ENCODE measurements at regions not wholly inside any gene's neighbourhood (a gene's known extent, or its start where the extent isn't known, plus 50 kb on each side); places are given as distances from the start of the nearest gene placed in this dataset.

- H3K4me3 ChIP-seq (ENCODE audit: low read depth, low read length): no peak overlapping the region
- no peak for TF ChIP-seq CTCF (IDR thresholded peaks at IDR 0.05; ENCODE audit: borderline replicate concordance, insufficient read depth, low read depth, low read length)
Observed at GRCh38 chr2:220057916-220058315, 430.5 kb downstream of the SLC4A3 start.

- H3K4me3 ChIP-seq (ENCODE audit: low read depth, low read length): no peak overlapping the region
- no peak for TF ChIP-seq CTCF (IDR thresholded peaks at IDR 0.05; ENCODE audit: borderline replicate concordance, insufficient read depth, low read depth, low read length)
Observed at GRCh38 chr2:220064111-220065030, 436.9 kb downstream of the SLC4A3 start.

GRCh38 chr2:220065581-220065980, 438.2 kb downstream of the SLC4A3 start:
- H3K4me3 ChIP-seq (ENCODE audit: low read depth, low read length): no peak overlapping the region
- no peak for TF ChIP-seq CTCF (IDR thresholded peaks at IDR 0.05; ENCODE audit: borderline replicate concordance, insufficient read depth, low read depth, low read length)

DNA sequence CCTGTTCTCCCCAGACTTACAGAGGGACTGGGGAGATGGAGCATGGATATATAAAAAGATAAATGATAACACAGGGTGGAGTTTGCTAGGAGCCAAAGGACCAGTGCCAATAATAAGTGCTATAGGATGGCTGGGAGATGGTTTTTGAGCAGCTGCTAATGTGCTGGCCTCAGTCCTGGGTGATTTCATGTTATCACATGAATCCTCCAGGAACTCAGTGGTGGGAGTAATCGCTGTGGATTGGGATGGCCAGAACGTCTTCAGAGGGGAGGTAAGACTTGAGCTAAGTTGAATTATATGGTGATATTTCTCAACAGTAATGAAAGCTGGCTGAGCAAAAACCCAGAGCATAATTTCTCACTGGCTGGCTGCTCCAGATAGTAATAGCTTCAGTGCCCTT, 441.4 kb downstream of the SLC4A3 start:
- TF ChIP-seq CTCF (IDR thresholded peaks at IDR 0.05; ENCODE audit: borderline replicate concordance, insufficient read depth, low read depth, low read length): no peak
- no peak overlapping the region for H3K4me3 ChIP-seq (ENCODE audit: low read depth, low read length)

GRCh38 chr2:220070349-220070748, 442.9 kb downstream of the SLC4A3 start:
- H3K4me3 ChIP-seq (ENCODE audit: low read depth, low read length): no peak overlapping the region
- TF ChIP-seq CTCF (IDR thresholded peaks at IDR 0.05; ENCODE audit: borderline replicate concordance, insufficient read depth, low read depth, low read length): no peak

DNA sequence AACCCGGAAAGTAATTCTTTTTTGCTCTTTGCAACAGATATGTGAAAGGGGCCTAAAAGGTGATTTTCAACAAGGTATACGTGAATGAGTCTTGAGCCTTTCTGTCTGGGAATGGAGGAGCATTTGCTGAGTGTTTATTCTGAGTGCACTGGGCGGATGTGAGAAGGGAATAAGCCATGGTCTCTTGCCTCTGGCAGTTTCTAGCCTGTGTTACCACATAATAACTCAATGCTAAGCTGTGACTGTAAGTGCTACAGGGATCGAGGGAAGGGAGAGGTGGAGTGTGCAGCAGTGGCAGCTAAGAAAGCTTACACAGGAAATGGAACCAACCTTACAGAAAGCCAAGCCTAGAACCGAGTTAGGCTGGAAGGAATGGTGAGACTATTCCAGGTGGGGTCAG, 444.3 kb downstream of the SLC4A3 start:
- no peak overlapping the region for H3K4me3 ChIP-seq (ENCODE audit: low read depth, low read length)
- TF ChIP-seq CTCF (IDR thresholded peaks at IDR 0.05; ENCODE audit: borderline replicate concordance, insufficient read depth, low read depth, low read length): no peak

DNA sequence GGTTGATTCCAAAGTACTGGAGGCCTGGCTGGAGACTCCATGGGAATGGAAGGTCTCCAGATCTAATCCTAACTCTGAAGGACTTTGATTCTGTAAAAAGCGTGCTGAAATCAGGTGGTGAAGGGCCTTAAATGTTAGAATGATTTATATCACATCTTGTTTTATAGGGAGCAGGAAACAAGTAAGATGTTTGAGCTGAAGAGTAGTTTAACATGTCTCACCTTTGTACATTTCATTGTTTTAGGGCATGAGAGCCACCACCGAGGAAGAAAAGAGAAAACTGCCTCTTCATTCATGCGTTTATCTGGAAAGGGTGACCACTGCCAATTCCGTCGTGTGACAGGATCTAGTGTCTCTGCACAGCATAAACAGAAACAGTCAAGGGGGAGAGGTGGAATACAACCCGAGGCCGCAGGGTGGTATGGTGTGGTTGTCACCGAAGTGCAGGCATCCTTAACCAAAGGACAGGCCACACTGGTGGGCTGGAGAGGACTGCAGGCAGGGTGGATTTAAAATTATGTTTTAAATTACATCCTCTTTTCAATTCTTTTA, 445.3 kb downstream of the SLC4A3 start:
- no peak overlapping the region for H3K4me3 ChIP-seq (ENCODE audit: low read depth, low read length)
- no peak for TF ChIP-seq CTCF (IDR thresholded peaks at IDR 0.05; ENCODE audit: borderline replicate concordance, insufficient read depth, low read depth, low read length)

Data from GM12875 (cell line).